HG02840 (cell line): ENCODE measurements at regions not wholly inside any gene's neighbourhood (a gene's known extent, or its start where the extent isn't known, plus 50 kb on each side); places are given as distances from the start of the nearest gene placed in this dataset.
"Not testable (repeated sequence)": the region's sequence is repeated elsewhere in the genome, so short reads cannot be mapped to it uniquely, and the experiment has no call there.

Experiments
- ATAC-seq: cut with Tn5 transposase; IDR thresholded peaks from one replicate; pipeline ENCODE4 v1.9.1; 2021; ENCODE audit warnings: mild to moderate bottlenecking, moderate library complexity, moderate number of reproducible peaks; ENCODE audit not compliant: unreplicated experiment, low FRiP score

DNA sequence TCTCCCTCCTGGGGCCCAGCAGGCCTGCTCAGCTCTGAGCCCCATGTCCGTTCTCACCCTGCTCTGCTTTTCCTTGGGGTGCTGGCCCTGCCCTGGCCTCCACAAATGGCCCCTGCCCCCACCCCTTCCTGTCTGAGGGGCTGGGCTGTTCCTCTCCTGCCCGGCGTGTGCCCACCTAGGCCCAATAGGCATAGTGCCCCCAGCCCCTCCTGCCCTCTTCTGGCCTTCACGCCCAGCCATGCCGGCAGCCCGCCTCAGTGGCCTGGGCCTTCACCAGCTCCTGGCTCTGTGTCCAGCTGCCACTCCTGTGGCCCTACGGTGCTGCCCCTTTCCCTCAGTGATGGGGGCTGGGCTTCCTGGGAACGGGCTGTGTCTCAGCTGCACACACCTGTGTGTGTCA, 125.9 kb downstream of the TMEM121 start:
- not testable (repeated sequence) for ATAC-seq

DNA sequence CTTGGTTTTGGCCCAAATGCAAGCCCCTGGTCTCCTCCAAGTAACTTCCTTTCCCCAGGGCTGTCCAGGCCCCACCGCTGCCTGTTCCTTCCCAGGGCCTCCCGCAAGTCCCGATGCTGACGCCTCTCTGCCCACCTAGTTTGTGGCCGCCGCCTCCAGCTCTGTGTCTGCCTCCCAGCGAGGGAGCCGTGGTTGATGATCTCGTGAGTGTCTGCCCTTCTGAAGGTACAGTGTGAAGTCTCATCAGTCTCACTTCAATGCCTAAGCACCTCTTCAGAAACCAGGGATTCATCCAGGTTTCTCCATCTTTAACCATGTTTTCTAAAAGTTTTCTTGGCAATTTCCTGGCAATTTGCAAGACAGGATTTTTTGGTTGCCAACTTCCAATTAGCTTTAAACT, 127.5 kb downstream of the TMEM121 start:
- not testable (repeated sequence) for ATAC-seq

DNA sequence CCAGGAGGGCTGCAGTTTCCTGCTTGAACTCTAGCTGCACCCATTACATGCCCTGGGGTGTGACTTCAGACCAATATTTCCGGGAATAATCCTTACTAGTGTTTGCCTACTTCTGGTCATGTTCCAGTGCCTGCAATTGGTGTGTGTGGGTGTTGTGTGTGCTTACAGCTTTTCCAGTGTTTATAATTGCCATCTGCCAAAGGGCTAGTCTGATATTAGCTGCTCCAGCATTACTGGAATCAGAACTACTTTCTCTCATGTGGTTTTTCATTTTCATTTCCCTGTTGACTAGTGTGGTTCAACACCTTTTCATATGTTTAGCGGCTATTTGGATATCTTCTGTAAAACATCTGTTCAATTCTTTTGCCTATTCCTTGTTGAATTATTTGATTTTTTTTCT, 132.9 kb downstream of the TMEM121 start:
- ATAC-seq = not testable (repeated sequence)

DNA sequence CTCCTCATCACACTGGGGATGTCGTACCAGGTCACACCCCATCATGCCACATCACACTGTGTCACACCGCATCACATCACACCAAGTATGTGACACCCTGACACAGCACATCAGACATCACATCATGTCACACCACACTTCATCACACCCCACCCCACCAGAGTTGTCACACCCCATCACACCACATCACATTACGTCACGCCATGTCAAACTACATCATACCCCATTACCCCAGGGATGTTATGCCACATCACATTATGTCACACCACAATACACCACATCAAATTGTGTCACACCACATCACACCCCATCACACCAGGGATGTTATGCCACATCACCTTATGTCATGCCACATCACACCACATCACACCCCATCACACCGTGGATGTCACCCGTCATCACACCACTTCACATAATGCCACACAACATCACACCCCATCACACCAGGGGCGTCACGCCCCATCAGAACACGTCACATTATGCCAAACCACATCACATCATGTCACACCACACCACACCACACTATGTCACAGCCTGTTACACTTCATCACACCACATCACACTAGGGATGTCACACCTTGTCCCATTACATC, 133.6 kb downstream of the TMEM121 start:
- ATAC-seq = no peak

DNA sequence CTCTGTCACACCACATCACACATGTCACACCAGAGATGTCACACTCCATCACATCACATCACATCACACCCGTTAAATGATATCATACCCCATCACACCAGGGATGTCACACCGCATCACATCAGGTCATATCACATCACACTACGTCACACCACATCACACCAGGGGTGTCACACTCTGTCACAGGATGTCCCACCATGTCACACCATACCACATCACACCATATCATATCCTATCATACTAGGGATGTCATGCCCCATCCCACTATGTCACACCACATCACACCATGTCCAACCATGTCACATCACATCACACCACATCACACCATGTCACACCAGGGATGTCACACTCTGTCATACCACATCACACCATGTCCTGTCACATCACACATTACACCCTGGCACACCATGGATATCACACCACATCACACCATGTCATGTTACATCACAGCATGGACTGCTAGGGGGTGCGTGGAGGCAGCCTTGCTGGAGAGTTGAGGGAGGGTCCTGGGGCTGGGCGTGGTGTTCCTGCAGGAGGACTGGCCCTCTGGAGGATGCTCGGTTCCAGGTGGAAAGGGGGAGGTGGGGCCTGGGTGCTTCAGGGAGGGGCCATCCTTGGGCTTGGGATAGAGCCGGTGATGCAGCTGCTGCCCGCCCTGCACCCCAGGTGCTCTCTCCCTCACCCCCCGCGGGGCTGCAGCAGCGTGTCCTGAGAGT, 134.6 kb downstream of the TMEM121 start:
- ATAC-seq = no peak

DNA sequence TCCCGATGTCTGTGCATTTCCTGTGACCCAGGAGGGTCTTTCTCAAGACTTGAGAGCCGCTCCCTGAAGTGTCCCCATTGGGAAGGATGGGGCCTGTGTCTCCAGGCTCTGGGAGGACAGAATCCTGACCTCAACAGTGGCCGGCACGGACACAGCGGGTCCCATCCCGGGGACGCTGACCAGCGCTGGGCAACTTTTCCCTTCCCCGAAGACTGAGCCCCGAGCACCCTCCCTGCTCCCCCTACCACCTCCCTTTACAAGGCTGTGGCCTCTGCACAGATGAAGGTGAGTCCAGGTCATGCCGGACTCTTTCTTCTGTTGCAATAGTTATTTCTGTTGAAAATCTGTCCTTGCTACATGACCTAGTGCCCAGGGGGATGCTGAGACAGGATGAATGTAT, 135.7 kb downstream of the TMEM121 start:
- ATAC-seq = not testable (repeated sequence)

DNA sequence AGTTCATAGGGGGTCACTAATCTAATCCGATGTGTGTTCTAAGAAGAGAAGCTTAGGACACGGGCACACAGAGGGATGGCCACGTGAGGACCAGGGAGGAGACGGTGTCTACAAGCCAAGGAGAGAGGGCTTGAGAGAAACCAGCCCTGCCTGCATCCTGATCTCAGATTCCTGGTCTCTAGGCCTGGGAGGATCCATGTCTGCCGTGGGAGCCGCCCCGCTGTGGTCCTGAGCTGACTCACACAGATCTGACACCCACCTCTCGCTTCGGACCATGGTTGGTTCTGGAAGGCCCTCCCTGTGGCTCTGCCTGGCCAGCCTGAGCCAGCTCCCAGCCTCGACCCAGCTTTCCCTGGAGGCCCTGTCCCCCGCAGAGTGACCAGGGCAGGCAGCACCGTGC, 136.2 kb downstream of the TMEM121 start:
- ATAC-seq = not testable (repeated sequence)

DNA sequence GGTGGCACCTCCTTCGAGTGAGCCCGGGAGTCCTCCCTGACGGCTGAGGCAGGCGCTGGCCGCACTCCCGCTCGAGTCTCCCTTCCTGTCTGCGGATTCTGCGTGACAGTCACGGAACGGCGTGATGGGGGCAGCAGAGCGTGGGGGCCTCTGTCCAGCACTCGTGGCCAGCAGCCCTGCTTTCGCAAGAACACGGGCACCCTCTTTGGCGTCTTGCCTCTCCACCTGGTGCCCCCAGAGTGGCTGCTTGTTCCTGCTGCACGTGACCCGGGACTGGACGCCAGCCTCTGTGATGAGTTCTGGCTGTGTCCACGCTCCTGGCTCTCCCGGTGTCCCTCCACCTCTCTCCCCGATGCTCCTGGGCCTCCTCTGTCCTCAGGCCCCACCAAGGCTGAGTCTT, 136.9 kb downstream of the TMEM121 start:
- ATAC-seq = not testable (repeated sequence)

DNA sequence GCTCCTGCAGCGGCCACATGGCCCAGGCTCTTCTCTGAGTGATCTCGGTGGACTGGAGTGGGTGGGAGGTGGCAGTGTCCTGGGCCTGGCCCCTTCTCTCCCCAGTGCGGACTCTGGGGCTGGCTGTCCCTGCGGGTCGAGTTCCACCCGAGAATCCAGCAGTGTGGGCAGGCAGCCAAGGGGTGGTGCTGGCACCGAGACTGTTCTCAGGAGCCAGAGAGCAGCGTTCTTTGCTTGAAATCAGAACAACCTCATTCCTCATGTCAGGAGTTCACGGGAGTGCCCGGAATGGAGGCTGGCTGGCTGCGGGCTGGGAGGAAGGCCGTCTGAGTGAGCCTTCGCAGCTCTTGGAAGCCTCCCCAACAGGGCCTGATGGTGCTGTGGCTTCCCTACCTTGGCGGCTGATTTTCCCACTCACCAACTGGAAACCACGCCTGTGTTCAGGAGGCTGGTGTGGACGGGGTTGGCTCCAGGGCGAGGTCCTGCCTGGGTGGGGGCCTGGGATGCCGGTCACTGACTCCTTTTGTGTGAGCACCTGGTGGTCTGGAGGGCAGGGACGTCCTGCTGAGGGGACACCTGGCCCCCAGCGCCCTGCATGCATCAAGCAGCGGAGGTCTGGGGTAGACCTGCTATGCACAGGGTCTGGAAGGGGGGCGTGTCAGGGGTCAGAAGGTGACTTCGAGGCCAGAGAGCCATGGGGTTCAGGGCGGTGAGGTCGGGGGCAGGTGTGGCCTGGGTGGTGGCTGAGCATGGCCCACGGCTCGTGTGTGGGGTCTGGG, 137.6 kb downstream of the TMEM121 start:
- ATAC-seq = not testable (repeated sequence)

DNA sequence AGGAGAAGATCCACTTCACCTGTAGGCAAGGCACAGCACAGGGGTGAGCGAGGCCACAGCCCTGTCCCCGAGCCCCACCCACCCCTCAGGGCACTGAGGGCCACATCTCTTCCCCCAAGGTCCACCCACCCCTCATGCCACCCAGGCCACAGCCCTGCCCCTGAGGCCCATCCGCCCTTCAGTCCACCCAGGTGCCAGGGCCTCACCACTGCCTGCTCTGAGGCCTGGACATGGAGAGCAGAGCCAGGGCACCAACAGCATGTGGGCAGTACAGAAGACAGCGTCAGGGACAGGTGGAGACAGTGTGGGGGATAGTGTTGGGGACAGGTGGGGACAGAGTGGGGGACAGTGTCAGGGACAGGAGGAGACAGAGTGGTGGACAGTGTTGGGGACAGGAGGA, 138.3 kb downstream of the TMEM121 start:
- ATAC-seq = no peak

DNA sequence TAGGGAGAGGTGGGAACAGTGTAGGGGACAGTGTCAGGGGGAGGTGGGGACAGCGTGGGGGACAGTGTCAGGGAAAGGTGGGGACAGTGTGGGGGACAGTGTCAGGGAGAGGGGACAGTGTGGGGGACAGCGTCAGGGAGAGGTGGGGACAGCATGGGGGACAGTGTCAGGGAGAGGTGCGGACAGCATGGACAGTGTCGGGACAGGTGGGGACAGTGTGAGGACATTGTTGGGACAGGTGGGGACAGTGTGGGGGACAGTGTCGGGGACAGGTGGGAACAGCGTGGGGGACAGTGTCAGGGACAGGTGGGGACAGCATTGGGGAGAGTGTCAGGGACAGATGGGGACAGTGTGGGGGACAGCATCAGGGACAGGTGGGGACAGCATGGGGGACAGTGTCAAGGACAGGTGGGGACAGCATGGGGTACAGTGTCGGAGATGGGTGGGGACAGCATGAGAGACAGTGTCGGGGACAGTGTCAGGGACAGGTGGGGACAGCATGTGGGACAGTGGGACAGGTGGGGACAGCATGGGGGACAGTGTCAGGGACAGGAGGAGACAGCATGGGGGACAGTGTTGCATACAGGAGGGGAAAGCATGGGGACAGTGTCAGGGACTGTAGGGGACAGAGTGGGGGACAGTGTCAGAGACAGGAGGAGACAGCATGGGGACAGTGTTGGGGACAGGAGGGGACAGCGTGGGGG, 139.0 kb downstream of the TMEM121 start:
- no peak for ATAC-seq

DNA sequence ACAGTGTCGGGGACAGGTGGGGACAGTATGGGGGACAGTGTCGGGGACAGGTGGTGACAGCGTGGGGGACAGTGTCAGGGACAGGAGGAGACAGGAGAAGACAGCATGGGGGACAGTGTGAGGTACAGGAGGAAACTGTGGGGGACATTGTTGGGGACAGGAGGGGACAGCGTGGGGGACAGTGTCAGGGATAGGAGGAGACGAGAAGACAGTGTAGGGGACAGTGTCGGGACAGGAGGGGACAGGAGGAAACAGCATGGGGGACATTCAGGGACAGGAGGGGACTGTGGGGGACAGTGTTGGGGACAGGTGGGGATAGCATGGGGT, 139.5 kb downstream of the TMEM121 start:
- no peak for ATAC-seq

DNA sequence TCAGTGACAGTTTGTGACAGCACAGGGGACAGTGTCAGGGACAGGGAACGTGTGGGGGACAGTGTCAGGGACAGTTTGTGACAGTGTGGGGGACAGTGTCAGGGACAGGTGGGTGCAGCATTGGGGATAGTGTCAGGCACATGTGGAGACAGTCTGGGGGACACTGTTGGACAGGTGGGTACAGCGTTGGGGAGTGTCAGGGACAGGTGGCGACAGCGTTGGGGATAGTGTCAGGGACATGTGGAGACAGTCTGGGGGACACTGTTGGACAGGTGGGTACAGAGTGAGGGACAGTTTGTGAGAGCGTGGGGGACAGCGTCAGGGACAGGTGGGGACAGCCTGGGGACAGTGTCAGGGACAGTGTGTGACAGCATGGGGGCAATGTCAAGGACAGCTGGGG, 140.0 kb downstream of the TMEM121 start:
- ATAC-seq = no peak

DNA sequence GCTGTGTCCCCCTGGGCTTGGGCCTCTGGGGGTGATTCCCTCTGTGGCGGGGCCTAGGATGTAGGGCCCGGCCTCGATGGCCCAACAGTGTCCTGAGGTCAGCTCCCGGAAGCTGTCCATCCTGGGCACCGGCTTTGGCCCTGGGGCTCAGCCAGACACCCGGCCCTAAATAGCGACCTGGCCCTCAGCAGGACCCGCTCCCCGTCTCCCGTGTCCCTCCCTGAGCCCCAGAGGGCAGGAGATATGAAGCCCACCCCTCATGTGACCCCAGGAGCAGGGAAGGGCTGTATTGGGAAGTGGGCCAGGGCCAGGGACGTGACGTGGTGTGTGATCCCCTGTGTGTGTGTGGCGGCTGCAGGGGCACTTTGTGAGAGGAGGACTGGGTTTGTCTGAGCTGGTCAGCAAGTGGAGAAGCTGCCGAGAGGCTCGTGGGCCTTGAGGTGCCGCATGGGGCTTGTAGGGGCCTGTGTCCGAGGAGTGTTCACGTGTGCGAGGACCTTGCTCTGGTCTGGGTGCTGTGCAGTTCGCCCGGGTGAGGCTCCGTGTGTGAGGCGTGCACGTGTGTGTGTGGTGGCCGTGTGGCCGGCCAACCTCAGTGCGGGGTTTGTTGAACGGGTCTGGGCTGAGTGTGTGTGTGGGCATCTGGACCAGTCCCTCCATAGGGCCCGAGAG, 140.7 kb downstream of the TMEM121 start:
- not testable (repeated sequence) for ATAC-seq

DNA sequence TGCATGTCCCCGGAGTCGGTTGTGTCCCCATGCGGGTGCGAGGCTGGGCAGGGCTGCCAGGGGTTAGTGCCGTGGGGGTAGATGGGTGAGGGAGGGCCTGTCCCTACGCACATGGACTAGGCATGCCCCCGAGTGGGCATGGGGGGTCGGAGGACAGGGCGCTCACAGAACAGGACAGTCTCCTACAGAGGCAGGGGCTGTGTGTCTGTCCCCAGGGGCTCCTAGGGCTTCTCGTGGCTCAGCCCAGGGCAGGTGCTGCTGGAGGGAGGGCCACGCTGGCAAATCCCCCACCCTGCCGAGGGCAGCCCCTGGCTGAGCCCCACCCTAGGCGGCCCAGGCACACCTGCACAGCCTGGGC, 141.3 kb downstream of the TMEM121 start:
- not testable (repeated sequence) for ATAC-seq

DNA sequence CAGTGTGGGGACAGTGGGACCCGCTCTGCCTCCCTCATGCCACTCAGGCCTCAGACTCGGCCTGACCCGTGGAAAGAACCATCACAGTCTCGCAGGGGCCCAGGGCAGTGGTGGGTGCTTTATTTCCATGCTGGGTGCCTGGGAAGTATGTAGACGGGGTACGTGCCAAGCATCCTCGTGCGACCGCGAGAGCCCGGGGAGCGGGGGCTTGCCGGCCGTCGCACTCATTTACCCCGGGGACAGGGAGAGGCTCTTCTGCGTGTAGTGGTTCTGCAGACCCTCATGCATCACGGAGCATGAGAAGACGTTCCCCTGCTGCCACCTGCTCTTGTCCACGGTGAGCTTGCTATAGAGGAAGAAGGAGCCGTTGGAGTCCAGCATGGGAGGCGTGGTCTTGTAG, 141.6 kb downstream of the TMEM121 start:
- ATAC-seq = not testable (repeated sequence)

DNA sequence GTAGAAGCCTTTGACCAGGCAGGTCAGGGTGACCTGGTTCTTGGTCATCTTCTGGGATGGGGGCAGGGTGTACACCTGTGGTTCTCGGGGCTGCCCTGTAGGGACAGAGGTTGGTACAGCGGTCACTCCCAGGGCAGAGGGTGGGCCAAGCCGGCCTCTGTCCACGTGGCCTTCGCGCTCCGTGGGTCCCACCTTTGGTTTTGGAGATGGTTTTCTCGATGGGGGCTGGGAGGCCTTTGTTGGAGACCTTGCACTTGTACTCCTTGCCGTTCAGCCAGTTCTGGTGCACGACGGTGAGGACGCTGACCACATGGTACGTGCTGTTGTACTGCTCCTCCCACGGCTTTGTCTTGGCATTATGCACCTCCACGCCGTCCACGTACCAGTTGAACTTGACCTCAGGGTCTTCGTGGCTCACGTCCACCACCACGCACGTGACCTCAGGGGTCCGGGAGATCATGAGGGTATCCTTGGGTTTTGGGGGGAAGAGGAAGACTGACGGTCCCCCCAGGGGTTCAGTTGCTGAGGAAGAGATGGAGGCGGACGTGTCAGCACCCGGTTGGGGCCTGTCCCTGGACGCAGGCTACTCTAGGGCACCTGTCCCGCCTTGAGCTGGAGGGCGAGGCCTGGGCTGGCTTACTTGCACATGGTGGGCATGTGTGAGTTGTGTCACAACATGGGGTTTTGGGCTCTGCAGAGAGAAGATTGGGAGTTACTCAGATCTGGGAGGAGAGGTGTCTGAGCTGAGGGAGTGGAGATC, 142.3 kb downstream of the TMEM121 start:
- ATAC-seq = not testable (repeated sequence)

DNA sequence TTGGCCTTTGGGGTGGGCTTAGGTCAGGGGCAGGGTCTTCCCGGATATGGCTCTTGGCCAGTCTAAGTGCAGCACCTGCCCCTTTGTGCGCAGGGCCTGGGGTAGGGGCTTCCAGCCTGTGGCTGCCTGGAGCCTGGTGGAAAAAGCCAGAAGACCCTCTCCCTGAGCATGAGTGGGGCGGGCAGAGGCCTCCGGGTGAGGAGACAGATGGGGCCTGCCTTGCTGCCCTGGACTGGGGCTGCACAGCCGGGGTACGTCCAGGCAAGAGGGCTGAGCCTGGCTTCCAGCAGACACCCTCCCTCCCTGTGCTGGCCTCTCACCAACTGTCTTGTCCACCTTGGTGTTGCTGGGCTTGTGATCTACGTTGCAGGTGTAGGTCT, 142.8 kb downstream of the TMEM121 start:
- ATAC-seq = not testable (repeated sequence)

DNA sequence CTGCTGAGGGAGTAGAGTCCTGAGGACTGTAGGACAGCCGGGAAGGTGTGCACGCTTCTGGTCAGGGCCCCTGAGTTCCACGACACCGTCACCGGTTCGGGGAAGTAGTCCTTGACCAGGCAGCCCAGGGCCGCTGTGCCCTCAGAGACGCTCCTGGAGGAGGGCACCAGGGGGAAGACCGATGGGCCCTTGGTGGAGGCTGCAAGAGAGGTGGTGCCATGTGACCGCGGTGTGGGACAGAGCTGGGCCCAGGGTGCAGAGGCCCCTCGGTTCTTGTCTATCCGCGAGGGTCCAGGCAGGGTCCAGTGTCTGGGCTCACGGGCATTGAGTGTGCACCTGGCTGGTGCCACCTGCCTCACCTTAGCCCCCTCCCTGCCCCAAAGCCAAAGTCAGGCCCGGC, 143.3 kb downstream of the TMEM121 start:
- not testable (repeated sequence) for ATAC-seq
